Heart left ventricle (tissue), 16 donors: ENCODE measurements at regions not wholly inside any gene's neighbourhood (a gene's known extent, or its start where the extent isn't known, plus 50 kb on each side); places are given as distances from the start of the nearest gene placed in this dataset.

Experiments used
- ATAC-seq, 4 donors: fragments of 200-7000 bp; cut with Tn5 transposase; one replicate each; pipeline ENCODE4 v1.9.1; 2020 to 2022; ENCODE audit warnings: moderate library complexity in 4 of 4, mild to moderate bottlenecking in 3 of 4, moderate number of reproducible peaks in 1 of 4
- DNase-seq, 5 donors: peaks; one replicate each; pipeline ENCODE4 v3.0.0-alpha.2; 2020
- H3K27ac ChIP-seq, 12 donors: fragments of 200-600 bp; sonication (generic) in 4 of 12; one replicate each; pipeline versions ENCODE4 v1.5.0 to v1.8.0; 2016 to 2022; ENCODE audit warnings: mild to moderate bottlenecking in 2 of 12
- H3K27me3 ChIP-seq, 9 donors: fragments of 200-600 bp; sonication (generic) in 2 of 9; one replicate each; pipeline versions ENCODE4 v1.5.1 to v1.8.0; 2016 to 2022; ENCODE audit warnings: mild to moderate bottlenecking in 3 of 9
- H3K36me3 ChIP-seq, 9 donors: fragments of 200-600 bp; sonication (generic) in 2 of 9; one replicate each; pipeline versions ENCODE4 v1.5.0 to v1.8.0; 2018 to 2022; ENCODE audit warnings: mild to moderate bottlenecking in 2 of 9
- H3K4me1 ChIP-seq, 12 donors: fragments of 200-600 bp; sonication (generic) in 4 of 12; one replicate each; pipeline versions ENCODE4 v1.5.0 to v1.8.0; 2016 to 2022; ENCODE audit warnings: mild to moderate bottlenecking in 3 of 12
- H3K4me3 ChIP-seq, 12 donors: fragments of 200-600 bp; sonication (generic) in 4 of 12; one replicate each; pipeline versions ENCODE4 v1.5.0 to v1.8.0; 2017 to 2022; ENCODE audit warnings: mild to moderate bottlenecking in 9 of 12, moderate library complexity in 4 of 12
- H3K9me3 ChIP-seq, 12 donors: fragments of 200-600 bp; sonication (generic) in 4 of 12; one replicate each; pipeline versions ENCODE4 v1.5.0 to v1.8.0; 2016 to 2022; ENCODE audit warnings: mild to moderate bottlenecking in 1 of 12
- POLR2A ChIP-seq, 2 donors: fragments of 450-650 bp; IDR thresholded peaks; one replicate each; pipeline ENCODE4 v1.6.1; 2017; ENCODE audit warnings: antibody characterized with exemption in 2 of 2, mild to moderate bottlenecking in 2 of 2, moderate library complexity in 2 of 2
- WGBS, 4 donors: extraction: QIAGEN DNeasy Blood & Tissue Kit in 2 of 4; methylation state at CpG; one replicate each; pipeline versions ENCODE4 v1.1.5 to v1.1.7; 2013 to 2018; 5-methylcytosine and 5-hydroxymethylcytosine counted together
- intact Hi-C, 10 donors: fragments of 100-400 bp; cut with DNase I; formaldehyde crosslinking; loops; one replicate each; pipeline versions ENCODE4 v1.11.1 to v1.14.2; 2022
- TF ChIP-seq, protein P1 (sequence below), 12 donors: fragments of 200-600 bp; sonication (generic) in 4 of 12; IDR thresholded peaks; one replicate each; pipeline versions ENCODE4 v1.5.0 to v1.8.0; 2018 to 2022; ENCODE audit warnings: antibody characterized with exemption in 12 of 12, mild to moderate bottlenecking in 5 of 12
- donor health status: ischemic (EF 13 %, LVEDD 7.1; RV severe dilation, severe dysfunction).
- donor health status: healthy with polysubstance abuse.
- donor health status: DM: no; HTN: yes; CAD: no.
- donor health status: DM: no; HTN: no; CAD: no.
- donor health status: ischemic (EF 25% LVEDD 6.9; RV normal size, moderate dysfunction).
- donor health status: ischemic (EF 25% LVEDD 5.7; RV mildly dilated, moderate dysfunction).
- donor health status: healthy.
- donor health status: DM: yes; HTN: yes; CAD: no.
- donor health status: ischemic (EF 35%, LVEDD 5.7; RV mildly dilated, moderate dysfunction).
- donor health status: nonischemic (EF 11% LVEDD 7.7; RV severe dilation, severe dysfunction).
- donor health status: DM: yes; HTN: yes; CAD: no.
- donor health status: PGD.
- donor health status: ischemic (EF 29% LVEDD 5.4; RV normal size, mild dysfunction).
- donor health status: nonischemic (EF 23%, LVEDD 6.1; RV moderate dilation, normal function).

GRCh38 chr18:23380817-23381216, 72.3 kb upstream of the RIOK3 start:
- DNase-seq (no peak), ATAC-seq (no peak)
- no peaks in the 10 kb centered on the region for H3K27me3 ChIP-seq
- TF ChIP-seq, protein P1, sequence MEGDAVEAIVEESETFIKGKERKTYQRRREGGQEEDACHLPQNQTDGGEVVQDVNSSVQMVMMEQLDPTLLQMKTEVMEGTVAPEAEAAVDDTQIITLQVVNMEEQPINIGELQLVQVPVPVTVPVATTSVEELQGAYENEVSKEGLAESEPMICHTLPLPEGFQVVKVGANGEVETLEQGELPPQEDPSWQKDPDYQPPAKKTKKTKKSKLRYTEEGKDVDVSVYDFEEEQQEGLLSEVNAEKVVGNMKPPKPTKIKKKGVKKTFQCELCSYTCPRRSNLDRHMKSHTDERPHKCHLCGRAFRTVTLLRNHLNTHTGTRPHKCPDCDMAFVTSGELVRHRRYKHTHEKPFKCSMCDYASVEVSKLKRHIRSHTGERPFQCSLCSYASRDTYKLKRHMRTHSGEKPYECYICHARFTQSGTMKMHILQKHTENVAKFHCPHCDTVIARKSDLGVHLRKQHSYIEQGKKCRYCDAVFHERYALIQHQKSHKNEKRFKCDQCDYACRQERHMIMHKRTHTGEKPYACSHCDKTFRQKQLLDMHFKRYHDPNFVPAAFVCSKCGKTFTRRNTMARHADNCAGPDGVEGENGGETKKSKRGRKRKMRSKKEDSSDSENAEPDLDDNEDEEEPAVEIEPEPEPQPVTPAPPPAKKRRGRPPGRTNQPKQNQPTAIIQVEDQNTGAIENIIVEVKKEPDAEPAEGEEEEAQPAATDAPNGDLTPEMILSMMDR (IDR thresholded peaks at IDR 0.05): no peak
- no peak for TF ChIP-seq POLR2A (IDR thresholded peaks at IDR 0.05)
- no peaks in the 10 kb centered on the region for H3K9me3 ChIP-seq
- no peak overlapping the region for H3K4me3 ChIP-seq
- 89 to 93% (median 90%) methylated on average over 2 of the region's 2 CpGs for WGBS, 4 donors
- H3K4me1 ChIP-seq: peaks cover 0 to 12% (median 6%) of the 10 kb centered on the region in 12 donors
- peaks cover 0 to 7% (median 0%) of the 10 kb centered on the region in 9 donors for H3K36me3 ChIP-seq
- intact Hi-C loops: loop anchor here in 3 of 10 donors (10.0 kb wide), 1 partner anchor 346 kb away; no protein-coding TSS in a partner anchor
- H3K27ac ChIP-seq: no peak overlapping the region

DNA sequence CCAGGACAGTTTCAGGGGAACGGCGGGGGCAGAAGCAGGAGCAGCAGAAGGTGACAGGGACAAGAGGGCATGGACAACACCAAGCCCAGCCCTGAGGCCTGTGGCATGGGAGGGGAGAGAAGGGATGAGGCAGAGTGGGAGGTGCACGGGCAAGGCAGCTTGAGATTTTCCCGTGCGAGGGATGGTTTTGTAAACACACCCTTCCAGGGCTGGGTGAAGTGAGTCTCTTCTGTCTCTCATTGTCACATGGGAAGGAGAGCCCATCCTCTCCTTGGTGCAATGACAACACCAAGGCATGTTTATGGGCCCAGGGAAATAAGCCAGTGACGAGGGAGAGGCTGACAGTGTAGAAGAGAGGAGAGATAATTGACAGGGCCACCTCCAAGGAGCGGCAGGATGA, 69.6 kb upstream of the RIOK3 start:
- H3K27me3 ChIP-seq: no peaks in the 10 kb centered on the region
- no peak overlapping the region for H3K27ac ChIP-seq
- H3K4me3 ChIP-seq: no peak overlapping the region
- TF ChIP-seq, protein P1 (IDR thresholded peaks at IDR 0.05): no peak
- no peak for TF ChIP-seq POLR2A (IDR thresholded peaks at IDR 0.05)
- ATAC-seq (no peak), DNase-seq (no peak)
- peaks cover 0 to 5% (median 2%) of the 10 kb centered on the region in 12 donors for H3K4me1 ChIP-seq
- 87 to 90% (median 88%) methylated on average over 7 of the region's 7 CpGs for WGBS, 4 donors
- intact Hi-C loops: loop anchor here in 3 of 10 donors (10.0 kb wide), 1 partner anchor 349 kb away; no protein-coding TSS in a partner anchor
- H3K9me3 ChIP-seq: no peaks in the 10 kb centered on the region
- peaks cover 0 to 7% (median 0%) of the 10 kb centered on the region in 9 donors for H3K36me3 ChIP-seq

- TF ChIP-seq POLR2A (IDR thresholded peaks at IDR 0.05): no peak
- TF ChIP-seq, protein P1 (IDR thresholded peaks at IDR 0.05): no peak
- WGBS, 4 donors: 88 to 92% (median 91%) methylated on average over 13 of the region's 13 CpGs
- intact Hi-C loops: loop anchor here in 3 of 10 donors (10.0 kb wide), 1 partner anchor 350 kb away; no protein-coding TSS in a partner anchor
Measured at GRCh38 chr18:23384778-23385736, 68.0 kb upstream of the RIOK3 start.

GRCh38 chr18:23386317-23386716, 66.8 kb upstream of the RIOK3 start:
- no peak overlapping the region for H3K27ac ChIP-seq

More at GRCh38 chr18:23384778-23385736, 68.0 kb upstream of the RIOK3 start:
- no peak overlapping the region for H3K4me3 ChIP-seq
- no peak overlapping the region for H3K27ac ChIP-seq
- DNase-seq (no peak), ATAC-seq (no peak)
- no peaks in the 10 kb centered on the region for H3K9me3 ChIP-seq
- no peaks in the 10 kb centered on the region for H3K4me1 ChIP-seq
- peaks cover 0 to 7% (median 0%) of the 10 kb centered on the region in 9 donors for H3K36me3 ChIP-seq
- no peaks in the 10 kb centered on the region for H3K27me3 ChIP-seq

More at GRCh38 chr18:23386317-23386716, 66.8 kb upstream of the RIOK3 start:
- Histone ChIP-seq H3K36me3 (peaks cover 0 to 7% (median 0%) of the 10 kb centered on the region in 9 donors), H3K4me3 (no peak overlapping the region), H3K9me3 (no peaks in the 10 kb centered on the region), H3K27me3 (no peaks in the 10 kb centered on the region), H3K4me1 (no peaks in the 10 kb centered on the region)
- intact Hi-C loops: loop anchor here in 3 of 10 donors (10.0 kb wide), 1 partner anchor 352 kb away; no protein-coding TSS in a partner anchor
- no peak for DNase-seq
- TF ChIP-seq, protein P1 (IDR thresholded peaks at IDR 0.05): no peak
- no peak for TF ChIP-seq POLR2A (IDR thresholded peaks at IDR 0.05)
- 85 to 96% (median 88%) methylated on average over 3 of the region's 3 CpGs for WGBS, 4 donors
- ATAC-seq: no peak
